Suprapubic skin (tissue), 4 donors: ENCODE measurements at regions not wholly inside any gene's neighbourhood (a gene's known extent, or its start where the extent isn't known, plus 50 kb on each side); places are given as distances from the start of the nearest gene placed in this dataset.

Source experiments
- CTCF ChIP-seq, 2 donors: fragments of 200-600 bp in 1 of 2; fragments of 450-650 bp in 1 of 2; sonication (generic) in 1 of 2; IDR thresholded peaks; one replicate each; pipeline ENCODE4 v1.5.1; 2016 to 2019; ENCODE audit warnings: antibody characterized with exemption in 2 of 2, mild to moderate bottlenecking in 1 of 2, moderate library complexity in 1 of 2
- EP300 ChIP-seq: sonication (generic); formaldehyde crosslinking; IDR thresholded peaks from one replicate; pipeline ENCODE4 v1.6.1; 2017; ENCODE audit warnings: antibody characterized with exemption
- POLR2AphosphoS5 ChIP-seq, 3 donors: sonication (generic); formaldehyde crosslinking; IDR thresholded peaks; one replicate each; pipeline ENCODE4 v1.6.1; 2017; ENCODE audit warnings: antibody characterized with exemption in 3 of 3

DNA sequence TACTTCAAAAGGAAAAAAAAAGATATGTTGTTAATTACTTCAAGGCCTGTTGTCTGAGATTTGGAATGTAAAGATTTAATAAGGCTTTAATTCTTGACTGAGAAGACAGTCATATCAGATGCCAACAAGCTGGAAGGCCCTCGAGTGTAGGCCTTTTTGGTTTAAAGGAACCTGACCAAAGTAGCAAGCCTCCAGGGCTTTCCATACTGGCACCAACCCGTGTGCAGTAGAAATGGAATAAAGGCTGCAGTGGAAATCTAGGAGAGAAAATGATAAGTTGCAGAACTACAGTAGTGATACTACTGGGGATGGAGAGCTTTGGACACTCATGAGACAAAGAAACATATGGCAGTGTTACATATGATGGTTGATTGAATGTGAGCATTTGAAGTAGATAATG, 358.0 kb downstream of the TAF11L14 start:
- no peak for TF ChIP-seq CTCF (IDR thresholded peaks at IDR 0.05)
- no peak for TF ChIP-seq EP300
- no peak for TF ChIP-seq POLR2AphosphoS5 (IDR thresholded peaks at IDR 0.05)
